Activated naive CD4-positive, alpha-beta T cell treated with anti-CD3 and anti-CD28 coated beads, Interleukin-2, amount 50 U/mL, for 16 hours (primary cell): ENCODE measurements at regions not wholly inside any gene's neighbourhood (a gene's known extent, or its start where the extent isn't known, plus 50 kb on each side); places are given as distances from the start of the nearest gene placed in this dataset.
"Not testable (repeated sequence)": the region's sequence is repeated elsewhere in the genome, so short reads cannot be mapped to it uniquely, and the experiment has no call there.

Experiments used
- DNase-seq: peaks from one replicate; pipeline ENCODE4 v3.0.0-alpha.2; 2020

- no peak for DNase-seq
Observed at GRCh38 chrX:40853004-40853815, 117.9 kb upstream of the MED14 start.

GRCh38 chrX:40853816-40854123 is 118.4 kb upstream of the MED14 start:
- DNase-seq, result no peak

GRCh38 chrX:40854242-40854641 is 118.9 kb upstream of the MED14 start:
- no peak for DNase-seq

- DNase-seq, result no peak
Observed at GRCh38 chrX:40855411-40855810, 120.1 kb upstream of the MED14 start.

- no peak for DNase-seq
Observed at GRCh38 chrX:40855932-40856515, 120.7 kb upstream of the MED14 start.

GRCh38 chrX:40861952-40862554 is 126.7 kb upstream of the MED14 start:
- not testable (repeated sequence) for DNase-seq

GRCh38 chrX:40863260-40863659 is 127.9 kb upstream of the MED14 start:
- DNase-seq, result not testable (repeated sequence)

- no peak for DNase-seq
Observed at GRCh38 chrX:40863671-40864070, 128.3 kb upstream of the MED14 start.

GRCh38 chrX:40864972-40865371 is 129.6 kb upstream of the MED14 start:
- DNase-seq, result no peak

GRCh38 chrX:40866893-40867292 is 131.6 kb upstream of the MED14 start:
- no peak for DNase-seq

- no peak for DNase-seq
Observed at GRCh38 chrX:40867352-40867751, 132.0 kb upstream of the MED14 start.

GRCh38 chrX:40868868-40869267 is 133.5 kb upstream of the MED14 start:
- no peak for DNase-seq

- not testable (repeated sequence) for DNase-seq
Observed at GRCh38 chrX:40870982-40871381, 135.6 kb upstream of the MED14 start.

- DNase-seq, result no peak
Observed at GRCh38 chrX:40871385-40872082, 136.2 kb upstream of the MED14 start.

- DNase-seq, result no peak
Observed at GRCh38 chrX:40872351-40872750, 137.0 kb upstream of the MED14 start.

- no peak for DNase-seq
Observed at GRCh38 chrX:40875476-40875875, 140.1 kb upstream of the MED14 start.

GRCh38 chrX:40877887-40878286 is 142.5 kb upstream of the MED14 start:
- DNase-seq, result no peak

- DNase-seq, result no peak
Observed at GRCh38 chrX:40878766-40879165, 143.4 kb upstream of the MED14 start.

GRCh38 chrX:40879172-40879571 is 143.8 kb upstream of the MED14 start:
- not testable (repeated sequence) for DNase-seq

GRCh38 chrX:40880712-40881111 is 145.4 kb upstream of the MED14 start:
- no peak for DNase-seq

GRCh38 chrX:40883021-40883619 is 147.8 kb upstream of the MED14 start:
- no peak for DNase-seq

GRCh38 chrX:40885989-40886388 is 150.6 kb upstream of the MED14 start:
- DNase-seq, result no peak

- DNase-seq, result no peak
Observed at GRCh38 chrX:40887476-40887875, 152.1 kb upstream of the MED14 start.
